ENCODE measurements at regions not wholly inside any gene's neighbourhood (a gene's known extent, or its start where the extent isn't known, plus 50 kb on each side); places are given as distances from the start of the nearest gene placed in this dataset.

- Histone ChIP-seq H3K4me2 (ENCODE audit: low read length) (no peak overlapping the region), H3K27ac (no peak overlapping the region), H3K27me3 (ENCODE audit: control insufficient read depth, insufficient read depth, low read length) (no peaks in the 10 kb centered on the region), H2AFZ (no peak overlapping the region), H3K9ac (no peak overlapping the region), H3K4me3 (ENCODE audit: low read depth, low read length) (no peak overlapping the region), H3K79me2 (no peaks in the 10 kb centered on the region), H3K9me3 (ENCODE audit: control insufficient read depth, low read length) (no peaks in the 10 kb centered on the region), H3K4me1 (no peaks in the 10 kb centered on the region), H3K36me3 (ENCODE audit: control insufficient read depth, insufficient read depth, low read length) (no peaks in the 10 kb centered on the region)
- no peak for TF ChIP-seq CTCF (IDR thresholded peaks at IDR 0.05)
These were observed 275.2 kb downstream of the DACT1 start for GRCh38 chr14:58912799-58913432.

DNA sequence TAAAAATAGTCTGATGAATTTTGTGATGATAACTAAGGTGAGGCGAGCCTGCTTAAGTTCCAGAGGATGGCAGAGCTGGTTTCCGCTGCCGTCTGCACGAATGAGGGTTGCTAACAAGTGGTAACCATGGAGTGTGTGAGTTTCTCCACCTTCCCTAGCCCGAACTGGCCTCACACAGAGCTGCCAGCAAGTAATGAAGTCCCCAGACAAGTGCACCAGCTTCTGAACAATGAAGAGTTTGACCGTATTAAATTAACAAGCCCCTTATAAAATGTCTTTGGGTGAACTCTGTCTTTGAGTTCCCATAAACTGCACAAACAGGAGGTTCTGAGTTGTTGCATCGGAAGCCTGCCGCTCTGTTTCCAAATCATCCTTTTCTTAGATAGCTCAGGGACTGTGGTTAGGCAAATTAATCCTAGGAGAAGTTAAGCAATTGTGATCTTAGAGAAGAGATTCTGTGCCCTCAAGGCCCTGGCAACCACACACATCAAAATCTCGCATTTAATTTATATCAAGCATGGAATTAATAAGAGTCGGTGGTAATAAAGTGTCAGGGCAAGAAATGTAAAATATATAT is 274.1 kb upstream of the DAAM1 start:
- Histone ChIP-seq H3K27ac (no peak overlapping the region), H3K79me2 (no peaks in the 10 kb centered on the region), H3K4me2 (ENCODE audit: low read length) (no peak overlapping the region), H3K9me3 (ENCODE audit: control insufficient read depth, low read length) (no peaks in the 10 kb centered on the region), H3K9ac (no peak overlapping the region), H3K36me3 (ENCODE audit: control insufficient read depth, insufficient read depth, low read length) (no peaks in the 10 kb centered on the region), H2AFZ (no peak overlapping the region), H3K4me3 (ENCODE audit: low read depth, low read length) (no peak overlapping the region), H3K4me1 (no peaks in the 10 kb centered on the region), H3K27me3 (ENCODE audit: control insufficient read depth, insufficient read depth, low read length) (no peaks in the 10 kb centered on the region)
- TF ChIP-seq CTCF (IDR thresholded peaks at IDR 0.05), result no peak

GRCh38 chr14:58915646-58916045 is 272.8 kb upstream of the DAAM1 start:
- Histone ChIP-seq H3K36me3 (ENCODE audit: control insufficient read depth, insufficient read depth, low read length) (no peaks in the 10 kb centered on the region), H3K4me2 (ENCODE audit: low read length) (no peak overlapping the region), H3K4me3 (ENCODE audit: low read depth, low read length) (no peak overlapping the region), H3K4me1 (no peaks in the 10 kb centered on the region), H2AFZ (no peak overlapping the region), H3K9me3 (ENCODE audit: control insufficient read depth, low read length) (no peaks in the 10 kb centered on the region), H3K27ac (no peak overlapping the region), H3K79me2 (no peaks in the 10 kb centered on the region), H3K9ac (no peak overlapping the region), H3K27me3 (ENCODE audit: control insufficient read depth, insufficient read depth, low read length) (no peaks in the 10 kb centered on the region)
- TF ChIP-seq CTCF (IDR thresholded peaks at IDR 0.05), result no peak

- no peak overlapping the region for H2AFZ ChIP-seq
These were observed 270.3 kb upstream of the DAAM1 start for GRCh38 chr14:58918066-58918738.

More at GRCh38 chr14:58918066-58918738, 270.3 kb upstream of the DAAM1 start:
- Histone ChIP-seq H3K27me3 (ENCODE audit: control insufficient read depth, insufficient read depth, low read length) (no peaks in the 10 kb centered on the region), H3K36me3 (ENCODE audit: control insufficient read depth, insufficient read depth, low read length) (no peaks in the 10 kb centered on the region), H3K4me3 (ENCODE audit: low read depth, low read length) (no peak overlapping the region), H3K27ac (no peak overlapping the region), H3K4me1 (no peaks in the 10 kb centered on the region), H3K9me3 (ENCODE audit: control insufficient read depth, low read length) (no peaks in the 10 kb centered on the region), H3K9ac (no peak overlapping the region), H3K79me2 (no peaks in the 10 kb centered on the region), H3K4me2 (ENCODE audit: low read length) (no peak overlapping the region)
- no peak for TF ChIP-seq CTCF (IDR thresholded peaks at IDR 0.05)

Measured in parathyroid adenoma (tissue), 2 donors.